GM13977 (cell line): ENCODE measurements at regions not wholly inside any gene's neighbourhood (a gene's known extent, or its start where the extent isn't known, plus 50 kb on each side); places are given as distances from the start of the nearest gene placed in this dataset.

Experiments used
- DNase-seq: peaks from one replicate; pipeline ENCODE4 v3.0.0; 2012; ENCODE audit warnings: low spot score
- in situ Hi-C: fragments of 300-500 bp; cut with MboI; formaldehyde crosslinking; loops from one replicate; pipeline ENCODE4 v1.12.0; 2022; ENCODE audit warnings: low sequenced_read_pairs, low pct_unique_long_range_greater_than_20kb, mixed read lengths, inconsistent platforms; ENCODE audit not compliant: unreplicated experiment
- TF ChIP-seq, protein P1 (sequence below): IDR thresholded peaks from 2 replicates; pipeline ENCODE4 v1.5.1; 2012; ENCODE audit warnings: mild to moderate bottlenecking, control low read depth; ENCODE audit not compliant: insufficient read depth; ENCODE audit errors: extremely low read depth, missing control alignments

DNA sequence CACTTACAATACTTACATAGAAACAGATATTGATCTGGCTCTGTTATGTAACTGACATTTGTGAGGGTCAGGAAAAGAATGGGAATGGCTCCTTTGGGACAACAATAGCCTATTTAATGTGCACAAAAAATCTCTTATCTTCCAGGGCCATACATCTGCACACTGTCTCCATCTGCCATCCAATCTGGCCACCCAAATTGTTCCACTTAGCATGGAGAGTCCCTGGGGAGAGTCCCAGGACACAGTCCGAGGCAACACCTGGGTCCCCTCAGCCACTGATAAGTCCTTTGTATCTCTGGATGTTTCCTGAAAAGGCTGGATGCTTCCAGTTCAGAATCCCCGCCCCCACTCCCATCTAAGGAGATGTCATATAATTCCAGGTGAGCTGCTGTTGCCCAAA is 274.2 kb upstream of the NCKAP5 start:
- TF ChIP-seq, protein P1, sequence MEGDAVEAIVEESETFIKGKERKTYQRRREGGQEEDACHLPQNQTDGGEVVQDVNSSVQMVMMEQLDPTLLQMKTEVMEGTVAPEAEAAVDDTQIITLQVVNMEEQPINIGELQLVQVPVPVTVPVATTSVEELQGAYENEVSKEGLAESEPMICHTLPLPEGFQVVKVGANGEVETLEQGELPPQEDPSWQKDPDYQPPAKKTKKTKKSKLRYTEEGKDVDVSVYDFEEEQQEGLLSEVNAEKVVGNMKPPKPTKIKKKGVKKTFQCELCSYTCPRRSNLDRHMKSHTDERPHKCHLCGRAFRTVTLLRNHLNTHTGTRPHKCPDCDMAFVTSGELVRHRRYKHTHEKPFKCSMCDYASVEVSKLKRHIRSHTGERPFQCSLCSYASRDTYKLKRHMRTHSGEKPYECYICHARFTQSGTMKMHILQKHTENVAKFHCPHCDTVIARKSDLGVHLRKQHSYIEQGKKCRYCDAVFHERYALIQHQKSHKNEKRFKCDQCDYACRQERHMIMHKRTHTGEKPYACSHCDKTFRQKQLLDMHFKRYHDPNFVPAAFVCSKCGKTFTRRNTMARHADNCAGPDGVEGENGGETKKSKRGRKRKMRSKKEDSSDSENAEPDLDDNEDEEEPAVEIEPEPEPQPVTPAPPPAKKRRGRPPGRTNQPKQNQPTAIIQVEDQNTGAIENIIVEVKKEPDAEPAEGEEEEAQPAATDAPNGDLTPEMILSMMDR, result no peak
- in situ Hi-C loops, result no loop called here
- no peak for DNase-seq

DNA sequence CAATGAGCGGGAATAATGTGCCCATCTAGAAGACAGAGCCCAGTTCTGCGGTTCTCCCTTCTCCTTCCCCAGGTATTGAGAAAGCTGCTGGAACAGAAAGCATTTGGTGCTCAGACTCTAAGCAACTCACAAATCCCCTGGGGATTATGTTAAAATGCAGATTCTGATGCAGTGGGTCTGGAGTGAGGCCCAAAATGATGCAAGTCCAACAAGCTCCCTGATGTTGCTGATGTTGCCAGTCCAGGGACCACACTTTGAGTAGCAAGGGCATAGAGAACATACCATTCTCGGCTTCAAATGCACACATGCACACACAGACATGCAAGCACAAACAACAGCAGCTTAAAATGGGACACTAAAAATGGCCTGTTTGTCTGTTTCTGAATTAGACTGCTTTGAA is 274.8 kb upstream of the NCKAP5 start:
- in situ Hi-C loops, result no loop called here
- DNase-seq, result no peak
- TF ChIP-seq, protein P1, result no peak

DNA sequence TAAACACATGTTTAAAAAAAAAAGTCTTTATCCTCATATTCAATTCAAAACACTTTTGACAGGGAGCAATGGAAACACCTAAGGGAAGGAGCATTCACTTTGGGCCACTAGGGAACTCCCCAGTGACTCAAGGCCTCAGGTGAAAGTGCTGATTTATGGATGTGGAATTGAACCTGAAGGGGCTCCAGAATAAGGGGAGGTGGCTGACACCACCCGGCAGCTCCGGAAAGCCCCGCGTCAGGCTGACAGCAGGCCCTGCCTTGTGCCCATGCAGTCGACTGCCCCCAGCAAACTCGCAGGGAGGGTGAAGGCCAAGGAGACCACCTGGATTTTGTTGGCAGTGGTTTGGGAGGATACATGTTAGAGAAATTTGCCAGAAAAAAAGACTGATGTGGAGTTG is 275.3 kb upstream of the NCKAP5 start:
- no peak for DNase-seq
- in situ Hi-C loops, result no loop called here
- TF ChIP-seq, protein P1, result no peak

DNA sequence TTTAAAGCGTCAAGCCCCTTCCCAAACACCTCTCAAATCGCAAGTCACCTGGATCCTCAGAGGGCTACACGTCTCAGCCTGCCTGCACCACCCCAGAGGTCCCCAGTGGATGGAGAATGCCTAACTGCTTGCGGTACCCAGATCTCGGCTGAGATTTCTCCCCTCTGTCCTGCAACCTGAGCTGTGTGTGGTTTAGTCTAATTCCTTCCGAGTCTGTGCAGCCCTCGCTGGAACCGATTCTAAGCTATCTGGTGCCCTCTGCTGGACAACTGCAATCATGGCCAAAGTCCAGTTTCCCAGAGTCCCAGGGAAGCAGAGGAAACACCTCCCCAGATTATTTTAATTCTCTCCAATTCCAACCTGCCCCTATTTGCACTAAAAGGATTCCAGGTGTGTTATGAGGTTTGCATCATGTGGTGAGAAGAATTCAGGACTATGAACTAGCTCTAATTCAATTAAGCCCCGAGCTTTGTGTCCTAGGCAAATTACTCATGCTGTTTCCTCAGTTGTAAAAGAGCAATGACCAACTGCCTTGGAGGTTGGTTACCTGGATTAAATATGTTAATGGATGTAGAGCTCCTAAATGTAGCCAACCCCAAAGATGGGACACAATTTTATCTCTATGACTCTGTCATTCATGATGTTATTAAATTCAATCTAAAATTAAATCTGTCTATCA is 276.1 kb upstream of the NCKAP5 start:
- peak; percentile 79 for DNase-seq
- TF ChIP-seq, protein P1, result peak; percentile 93
- in situ Hi-C loops, result no loop called here

DNA sequence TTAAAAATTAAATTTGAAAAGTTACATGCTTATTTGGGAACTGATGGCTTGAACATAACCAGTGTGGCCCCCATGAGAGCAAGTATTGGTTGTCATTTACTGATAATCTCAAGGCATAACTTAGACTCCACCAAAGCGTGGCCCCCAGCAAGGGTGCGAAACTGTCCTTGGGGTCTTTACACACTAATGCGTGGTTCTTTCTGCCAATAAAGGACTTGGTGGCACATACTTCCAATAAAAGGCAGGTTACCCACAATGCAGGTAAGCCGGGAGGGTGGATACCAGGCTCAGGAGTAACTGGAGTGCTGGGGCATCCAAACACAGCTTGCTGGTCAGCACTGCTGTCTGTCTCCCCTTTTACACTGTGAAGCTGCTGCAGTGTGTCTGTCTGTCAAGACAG is 278.2 kb upstream of the NCKAP5 start:
- TF ChIP-seq, protein P1, result no peak
- in situ Hi-C loops, result no loop called here
- no peak for DNase-seq

DNA sequence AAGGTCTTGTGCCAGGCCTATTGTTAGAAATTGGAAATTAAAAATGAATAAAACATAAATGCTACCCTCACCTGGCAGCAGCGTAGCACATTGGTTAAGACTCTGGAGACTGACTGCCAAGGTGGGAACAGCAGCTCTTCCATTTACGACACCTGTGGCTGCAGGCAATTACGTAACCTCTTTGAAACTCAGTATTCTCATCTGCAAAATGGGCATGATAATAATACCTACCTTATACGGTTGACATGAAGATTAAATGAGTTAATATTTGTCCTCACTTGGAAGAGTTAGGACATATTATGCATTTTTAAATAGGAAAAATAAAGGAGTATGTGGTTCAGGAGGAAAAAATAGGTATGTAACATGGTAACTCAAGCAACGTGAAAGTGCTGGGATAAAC is 279.3 kb upstream of the NCKAP5 start:
- in situ Hi-C loops, result no loop called here
- DNase-seq, result no peak
- TF ChIP-seq, protein P1, result no peak
